ENCODE measurements at regions not wholly inside any gene's neighbourhood (a gene's known extent, or its start where the extent isn't known, plus 50 kb on each side); places are given as distances from the start of the nearest gene placed in this dataset.

DNA sequence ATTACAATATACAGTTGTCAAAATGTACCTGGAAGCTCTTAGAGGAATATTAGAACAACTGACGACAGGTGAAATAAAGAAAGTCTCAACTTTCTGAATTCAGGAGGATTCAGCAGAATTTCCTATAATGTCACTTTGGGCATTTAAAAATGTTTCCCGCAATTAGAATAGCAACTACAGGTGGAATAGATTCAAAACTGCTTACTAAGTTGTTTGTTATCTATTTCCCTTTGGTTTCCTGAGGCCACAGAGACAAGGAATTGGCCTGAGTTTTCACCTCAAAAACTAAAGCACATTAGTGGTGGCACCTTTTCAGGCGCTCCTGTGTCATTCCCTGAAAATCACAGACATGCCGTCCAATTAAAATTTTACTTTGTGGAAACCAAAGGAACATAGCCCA, 729.2 kb upstream of the FANCL start:
- ATAC-seq (no peak), DNase-seq (ENCODE audit: low spot score) (no peak)
- Mint-ChIP-seq H3K9me3 (peaks cover 4% of the 10 kb centered on the region), H3K4me3 (no peak overlapping the region), H3K4me1 (ENCODE audit: low read depth in 2 of 2) (no peaks in the 10 kb centered on the region), H3K36me3 (no peaks in the 10 kb centered on the region), H3K27me3 (no peaks in the 10 kb centered on the region), H3K27ac (no peak overlapping the region)

DNA sequence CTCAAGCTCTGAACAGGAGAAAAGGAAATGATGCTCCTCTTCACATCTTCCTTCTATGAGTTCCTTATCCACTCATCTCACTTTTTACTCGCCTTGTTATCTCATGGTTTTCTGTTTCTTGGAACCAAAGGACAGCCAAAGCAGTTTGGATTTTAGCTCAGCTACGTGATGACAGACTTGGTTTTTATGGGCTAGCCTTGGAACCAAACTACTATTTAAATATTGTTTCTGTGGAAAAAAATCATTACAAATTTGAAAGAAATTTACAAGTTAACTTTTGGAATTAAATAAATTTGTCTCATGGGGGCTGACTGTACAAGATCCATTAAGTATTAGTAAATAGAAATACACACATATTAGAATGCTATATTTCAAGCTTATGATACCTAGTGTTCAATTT, 727.8 kb upstream of the FANCL start:
- H3K9me3 Mint-ChIP-seq = peaks cover 4% of the 10 kb centered on the region
- H3K27me3 Mint-ChIP-seq = no peaks in the 10 kb centered on the region
- no peak for ATAC-seq

GRCh38 chr2:58967736-58968135, 726.6 kb upstream of the FANCL start:
- ATAC-seq (no peak), DNase-seq (ENCODE audit: low spot score) (no peak)
- Mint-ChIP-seq H3K36me3 (no peaks in the 10 kb centered on the region), H3K27ac (no peak overlapping the region), H3K27me3 (no peaks in the 10 kb centered on the region), H3K4me3 (no peak overlapping the region), H3K9me3 (peaks cover 4% of the 10 kb centered on the region), H3K4me1 (ENCODE audit: low read depth in 2 of 2) (no peaks in the 10 kb centered on the region)

More for the DNA sequence above, 727.8 kb upstream of the FANCL start:
- Mint-ChIP-seq H3K4me3 (no peak overlapping the region), H3K27ac (no peak overlapping the region), H3K36me3 (no peaks in the 10 kb centered on the region), H3K4me1 (ENCODE audit: low read depth in 2 of 2) (no peaks in the 10 kb centered on the region)
- no peak for DNase-seq (ENCODE audit: low spot score)

DNA sequence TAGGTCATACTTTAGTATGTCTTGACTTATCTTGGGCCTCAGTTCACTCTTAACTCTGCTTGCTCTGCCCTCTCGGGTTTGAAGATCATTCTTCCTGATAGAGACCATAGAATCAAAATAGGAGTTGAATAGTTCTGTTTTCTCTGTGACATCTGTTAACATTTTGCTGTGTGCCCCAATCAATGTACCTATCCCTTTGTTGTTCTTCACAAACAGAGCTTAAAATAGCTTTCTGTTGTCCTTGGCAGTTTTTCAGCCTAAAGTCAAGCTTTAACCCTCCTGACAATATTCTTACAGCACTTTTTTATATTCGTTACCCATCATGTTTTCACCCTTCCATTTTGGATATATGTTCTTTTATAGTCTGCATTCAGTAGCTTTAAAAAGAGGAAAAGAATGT, 724.5 kb upstream of the FANCL start:
- ATAC-seq = no peak
- H3K36me3 Mint-ChIP-seq = no peaks in the 10 kb centered on the region
- H3K4me3 Mint-ChIP-seq = no peak overlapping the region
- H3K27me3 Mint-ChIP-seq = no peaks in the 10 kb centered on the region
- peaks cover 4% of the 10 kb centered on the region for H3K9me3 Mint-ChIP-seq
- H3K4me1 Mint-ChIP-seq (ENCODE audit: low read depth in 2 of 2) = no peaks in the 10 kb centered on the region
- no peak for DNase-seq (ENCODE audit: low spot score)
- no peak overlapping the region for H3K27ac Mint-ChIP-seq

DNA sequence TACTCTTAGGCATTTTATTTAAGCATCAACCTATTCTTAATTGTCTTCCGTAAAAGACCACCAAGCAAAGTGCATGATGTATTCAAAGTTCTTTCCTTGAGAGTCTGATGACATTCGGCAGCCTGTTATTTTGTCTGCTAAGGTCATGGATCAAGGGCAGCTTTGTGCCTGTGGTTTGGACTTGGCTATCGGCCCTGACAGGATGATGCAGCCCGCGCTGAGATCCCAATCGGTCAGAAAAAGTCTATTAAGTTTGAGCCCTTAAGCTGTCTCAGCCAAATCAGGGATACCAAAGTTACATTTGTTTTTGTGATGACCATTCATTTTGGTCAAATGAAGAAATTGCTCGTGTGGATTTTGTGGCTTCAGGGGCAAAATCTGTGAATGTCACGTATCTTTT, 718.9 kb upstream of the FANCL start:
- no peak overlapping the region for H3K4me3 Mint-ChIP-seq
- no peaks in the 10 kb centered on the region for H3K36me3 Mint-ChIP-seq
- no peak overlapping the region for H3K27ac Mint-ChIP-seq
- no peaks in the 10 kb centered on the region for H3K27me3 Mint-ChIP-seq
- no peaks in the 10 kb centered on the region for H3K4me1 Mint-ChIP-seq (ENCODE audit: low read depth in 2 of 2)
- no peaks in the 10 kb centered on the region for H3K9me3 Mint-ChIP-seq
- ATAC-seq (no peak), DNase-seq (ENCODE audit: low spot score) (no peak)

- Mint-ChIP-seq H3K4me1 (ENCODE audit: low read depth in 2 of 2) (no peaks in the 10 kb centered on the region), H3K9me3 (no peaks in the 10 kb centered on the region), H3K36me3 (no peaks in the 10 kb centered on the region), H3K27ac (no peak overlapping the region), H3K4me3 (no peak overlapping the region), H3K27me3 (no peaks in the 10 kb centered on the region)
- no peak for DNase-seq (ENCODE audit: low spot score)
- no peak for ATAC-seq
Observed at GRCh38 chr2:58957188-58957840, 716.2 kb upstream of the FANCL start.

DNA sequence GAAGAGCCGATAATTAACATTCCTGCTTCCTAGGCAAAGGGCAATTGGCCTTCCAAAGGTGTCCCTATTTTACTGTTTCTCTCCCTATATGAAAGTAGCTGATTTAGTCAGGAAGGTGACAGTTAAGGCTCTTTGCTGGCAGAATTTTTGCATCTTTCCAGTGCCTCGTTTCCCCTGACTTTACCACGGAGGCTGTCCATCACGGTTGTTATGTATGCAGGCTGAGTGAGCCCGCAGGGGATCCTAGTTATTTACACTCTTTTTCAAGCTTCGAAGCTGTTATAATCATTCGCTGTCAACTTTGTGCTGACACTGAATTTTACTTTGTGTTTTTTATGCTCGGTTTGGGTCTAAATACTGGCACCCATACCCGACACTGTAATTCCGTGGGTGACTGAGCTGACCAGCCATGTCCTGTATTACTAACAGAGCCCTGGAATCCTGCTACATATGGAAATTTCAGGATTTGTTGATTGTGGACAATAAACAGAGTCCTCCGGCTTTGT, 713.8 kb upstream of the FANCL start:
- Mint-ChIP-seq H3K4me3 (no peak overlapping the region), H3K4me1 (ENCODE audit: low read depth in 2 of 2) (no peaks in the 10 kb centered on the region), H3K9me3 (peaks cover 3% of the 10 kb centered on the region), H3K36me3 (no peaks in the 10 kb centered on the region), H3K27ac (no peak overlapping the region), H3K27me3 (no peaks in the 10 kb centered on the region)
- DNase-seq (ENCODE audit: low spot score) (no peak), ATAC-seq (no peak)

- Mint-ChIP-seq H3K9me3 (peaks cover 7% of the 10 kb centered on the region), H3K27ac (no peak overlapping the region), H3K4me1 (ENCODE audit: low read depth in 2 of 2) (no peaks in the 10 kb centered on the region), H3K27me3 (no peaks in the 10 kb centered on the region), H3K36me3 (no peaks in the 10 kb centered on the region), H3K4me3 (no peak overlapping the region)
- no peak for ATAC-seq
- DNase-seq (ENCODE audit: low spot score) = no peak
Observed at GRCh38 chr2:58951722-58952121, 710.6 kb upstream of the FANCL start.

DNA sequence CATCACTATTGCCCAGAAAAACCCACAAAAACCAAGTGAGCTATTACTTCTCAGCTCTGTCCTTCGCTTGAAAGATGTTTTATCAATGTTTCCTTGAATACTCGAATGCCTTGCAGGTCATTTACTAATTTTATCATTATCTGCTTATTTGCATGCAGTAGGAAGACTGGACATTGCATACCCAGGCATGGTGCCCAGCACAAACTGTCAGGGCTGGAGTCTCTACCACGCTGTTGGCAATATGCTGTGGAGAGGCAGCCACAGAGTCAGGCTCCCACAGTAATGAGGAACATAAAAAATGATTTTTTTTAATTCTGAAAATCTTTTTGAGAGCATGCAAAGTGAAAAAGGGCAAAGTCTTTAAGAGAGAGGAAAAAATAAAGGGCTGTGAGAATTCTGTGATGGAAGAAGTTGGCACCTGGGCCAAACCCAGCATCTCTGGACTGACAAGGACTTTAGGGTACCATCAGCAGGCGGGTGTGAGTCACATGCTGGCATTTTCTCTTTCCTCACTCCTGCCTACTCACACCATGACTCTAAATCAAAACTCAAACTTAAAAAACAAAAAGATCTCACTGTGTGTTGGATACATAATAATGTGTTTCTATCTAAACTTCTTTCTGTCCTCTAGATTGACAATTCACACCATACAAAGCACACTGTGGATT, 709.8 kb upstream of the FANCL start:
- H3K4me1 Mint-ChIP-seq (ENCODE audit: low read depth in 2 of 2) = no peaks in the 10 kb centered on the region
- H3K4me3 Mint-ChIP-seq = no peak overlapping the region
- no peak overlapping the region for H3K27ac Mint-ChIP-seq
- no peak for ATAC-seq
- no peak for DNase-seq (ENCODE audit: low spot score)
- no peaks in the 10 kb centered on the region for H3K27me3 Mint-ChIP-seq
- H3K9me3 Mint-ChIP-seq = peaks cover 7% of the 10 kb centered on the region
- H3K36me3 Mint-ChIP-seq = no peaks in the 10 kb centered on the region

DNA sequence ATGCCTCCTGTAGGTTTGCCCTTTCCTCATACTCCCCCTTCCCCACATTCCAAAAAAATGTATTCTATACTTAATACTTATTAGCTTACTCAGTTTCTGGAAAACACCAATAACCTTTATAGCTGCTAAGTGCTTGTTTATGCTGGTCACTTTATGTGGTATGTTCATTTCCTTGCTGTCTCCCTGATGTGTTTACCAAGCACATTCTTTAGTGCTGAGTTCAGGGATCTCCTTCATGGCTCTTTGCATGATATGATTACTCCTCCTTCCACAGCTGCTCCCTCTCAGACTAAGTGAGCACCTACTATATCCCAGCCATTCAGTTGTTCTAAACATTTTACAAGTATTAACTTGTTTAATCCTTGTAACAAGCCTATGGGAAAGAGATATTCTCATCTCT, 698.3 kb upstream of the FANCL start:
- DNase-seq (ENCODE audit: low spot score) = no peak
- no peak for ATAC-seq
- H3K4me3 Mint-ChIP-seq = no peak overlapping the region
- no peaks in the 10 kb centered on the region for H3K27me3 Mint-ChIP-seq
- H3K9me3 Mint-ChIP-seq = no peaks in the 10 kb centered on the region
- H3K4me1 Mint-ChIP-seq (ENCODE audit: low read depth in 2 of 2) = no peaks in the 10 kb centered on the region
- H3K36me3 Mint-ChIP-seq = no peaks in the 10 kb centered on the region
- H3K27ac Mint-ChIP-seq = no peak overlapping the region

- Mint-ChIP-seq H3K27me3 (no peaks in the 10 kb centered on the region), H3K36me3 (no peaks in the 10 kb centered on the region), H3K27ac (no peak overlapping the region), H3K4me3 (no peak overlapping the region), H3K9me3 (no peaks in the 10 kb centered on the region), H3K4me1 (ENCODE audit: low read depth in 2 of 2) (no peaks in the 10 kb centered on the region)
- no peak for DNase-seq (ENCODE audit: low spot score)
- ATAC-seq = no peak
Observed at GRCh38 chr2:58938988-58939387, 697.9 kb upstream of the FANCL start.

DNA sequence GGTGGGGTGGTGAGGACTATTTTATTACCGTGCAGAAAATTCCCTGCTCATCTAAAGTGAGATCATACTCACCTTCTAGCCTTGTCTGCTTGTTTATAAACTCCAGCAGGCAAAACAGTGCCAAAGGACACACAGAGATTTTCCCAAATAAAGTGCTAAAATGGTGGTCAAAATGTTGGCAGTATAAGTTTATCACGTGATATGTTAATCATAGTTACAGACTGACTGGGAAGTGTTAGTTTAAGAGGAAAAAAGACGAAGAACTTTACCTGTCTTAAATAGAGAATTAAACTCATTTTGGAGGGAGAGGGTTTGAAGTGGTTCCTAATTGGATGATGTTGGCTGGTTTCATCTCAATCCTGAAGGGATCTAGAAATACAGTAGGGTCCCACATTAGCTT, 691.7 kb upstream of the FANCL start:
- DNase-seq (ENCODE audit: low spot score) (no peak), ATAC-seq (no peak)
- H3K36me3 Mint-ChIP-seq = no peaks in the 10 kb centered on the region
- no peak overlapping the region for H3K27ac Mint-ChIP-seq
- no peaks in the 10 kb centered on the region for H3K27me3 Mint-ChIP-seq
- no peaks in the 10 kb centered on the region for H3K4me1 Mint-ChIP-seq (ENCODE audit: low read depth in 2 of 2)
- H3K4me3 Mint-ChIP-seq = no peak overlapping the region
- peaks cover 3% of the 10 kb centered on the region for H3K9me3 Mint-ChIP-seq

GRCh38 chr2:58930537-58930936, 689.4 kb upstream of the FANCL start:
- ATAC-seq (no peak), DNase-seq (ENCODE audit: low spot score) (no peak)
- peaks cover 3% of the 10 kb centered on the region for H3K9me3 Mint-ChIP-seq
- no peaks in the 10 kb centered on the region for H3K36me3 Mint-ChIP-seq
- no peak overlapping the region for H3K4me3 Mint-ChIP-seq
- H3K27me3 Mint-ChIP-seq = no peaks in the 10 kb centered on the region
- H3K4me1 Mint-ChIP-seq (ENCODE audit: low read depth in 2 of 2) = no peaks in the 10 kb centered on the region
- no peak overlapping the region for H3K27ac Mint-ChIP-seq

- peaks cover 3% of the 10 kb centered on the region for H3K9me3 Mint-ChIP-seq
- no peak overlapping the region for H3K27ac Mint-ChIP-seq
- no peaks in the 10 kb centered on the region for H3K27me3 Mint-ChIP-seq
- ATAC-seq = no peak
- H3K4me1 Mint-ChIP-seq (ENCODE audit: low read depth in 2 of 2) = no peaks in the 10 kb centered on the region
- H3K36me3 Mint-ChIP-seq = no peaks in the 10 kb centered on the region
- DNase-seq (ENCODE audit: low spot score) = no peak
- H3K4me3 Mint-ChIP-seq = no peak overlapping the region
Observed at GRCh38 chr2:58928973-58929372, 687.8 kb upstream of the FANCL start.

- Mint-ChIP-seq H3K9me3 (peaks cover 3% of the 10 kb centered on the region), H3K27ac (no peak overlapping the region), H3K4me1 (ENCODE audit: low read depth in 2 of 2) (no peaks in the 10 kb centered on the region), H3K4me3 (no peak overlapping the region), H3K36me3 (no peaks in the 10 kb centered on the region), H3K27me3 (no peaks in the 10 kb centered on the region)
- no peak for DNase-seq (ENCODE audit: low spot score)
- no peak for ATAC-seq
Observed at GRCh38 chr2:58928391-58928790, 687.3 kb upstream of the FANCL start.

All from natural killer cell treated with Interleukin-12 subunit alpha and Interleukin-12 subunit beta and Interleukin-15 and Interleukin-18, amount 100 ng/mL, for 72 hours (primary cell).